Natural killer cell (primary cell): ENCODE measurements at regions not wholly inside any gene's neighbourhood (a gene's known extent, or its start where the extent isn't known, plus 50 kb on each side); places are given as distances from the start of the nearest gene placed in this dataset.

Experiments
- ATAC-seq, 3 donors: fragments of 150-1000 bp in 2 of 3; fragments of 200-7000 bp in 1 of 3; cut with Tn5 transposase; 1 replicate in 1 of 3; 2 replicates in 2 of 3; pipeline ENCODE4 v1.10.0; 2021; ENCODE audit warnings: mild to moderate bottlenecking in 2 of 3, moderate library complexity in 2 of 3
- DNase-seq, 2 donors: peaks; one replicate each; pipeline versions ENCODE4 v3.0.0 to v3.0.0-alpha.2; 2013 to 2021; ENCODE audit warnings: mixed read lengths in 1 of 2
- H3K27ac ChIP-seq: one replicate; pipeline ENCODE4 v1.5.1; 2013; ENCODE audit warnings: mild to moderate bottlenecking, low read length
- H3K27me3 ChIP-seq: one replicate; pipeline ENCODE4 v1.6.1; 2013; ENCODE audit warnings: low read length; ENCODE audit not compliant: control insufficient read depth, insufficient read depth
- H3K36me3 ChIP-seq: one replicate; pipeline ENCODE4 v1.6.1; 2013; ENCODE audit warnings: low read length; ENCODE audit not compliant: control insufficient read depth, insufficient read depth
- H3K4me1 ChIP-seq: one replicate; pipeline ENCODE4 v1.6.1; 2013; ENCODE audit warnings: low read length; ENCODE audit not compliant: control insufficient read depth, insufficient read depth
- H3K4me3 ChIP-seq: one replicate; pipeline ENCODE4 v1.5.1; 2013; ENCODE audit warnings: low read length
- H3K9me3 ChIP-seq: one replicate; pipeline ENCODE4 v1.6.1; 2013; ENCODE audit warnings: low read length; ENCODE audit not compliant: control insufficient read depth, insufficient read depth
- H3K27ac Mint-ChIP-seq, 2 donors: one replicate each; pipeline ENCODE4 v1.8.0; 2022; ENCODE audit warnings: mild to moderate bottlenecking in 2 of 2, mixed read lengths in 2 of 2, moderate library complexity in 1 of 2
- H3K27me3 Mint-ChIP-seq, 2 donors: one replicate each; pipeline ENCODE4 v1.8.0; 2022; ENCODE audit warnings: low read depth in 2 of 2, mixed read lengths in 2 of 2
- H3K36me3 Mint-ChIP-seq: one replicate; pipeline ENCODE4 v1.8.0; 2022; ENCODE audit warnings: mixed read lengths
- H3K4me1 Mint-ChIP-seq, 2 donors: one replicate each; pipeline ENCODE4 v1.8.0; 2022; ENCODE audit warnings: mixed read lengths in 2 of 2
- H3K4me3 Mint-ChIP-seq: one replicate; pipeline ENCODE4 v1.8.0; 2022; ENCODE audit warnings: mild to moderate bottlenecking, moderate library complexity, mixed read lengths
- H3K9me3 Mint-ChIP-seq, 2 donors: one replicate each; pipeline ENCODE4 v1.8.0; 2022; ENCODE audit warnings: mixed read lengths in 2 of 2
- WGBS: methylation state at CpG from one replicate; pipeline ENCODE4 v1.1.7; 2013; ENCODE audit warnings: missing lambda C conversion rate; ENCODE audit not compliant: insufficient coverage; 5-methylcytosine and 5-hydroxymethylcytosine counted together
- intact Hi-C: fragments of 100-400 bp; cut with micrococcal nuclease; formaldehyde crosslinking; loops from one replicate; pipeline ENCODE4 v1.14.2; 2022
- TF ChIP-seq, protein P1 (sequence below): fragments of 200-600 bp; IDR thresholded peaks from one replicate; pipeline ENCODE4 v1.8.0; 2022; ENCODE audit warnings: antibody characterized with exemption

- no peaks in the 10 kb centered on the region for H3K27me3 ChIP-seq
- H3K4me3 ChIP-seq: no peak overlapping the region
These were observed 262.3 kb downstream of the CNTN3 start for GRCh38 chr3:74352166-74352565.

GRCh38 chr3:74351213-74351612 lies 263.2 kb downstream of the CNTN3 start:
- Mint-ChIP-seq H3K27me3 (no peaks in the 10 kb centered on the region), H3K36me3 (no peaks in the 10 kb centered on the region), H3K4me3 (no peak overlapping the region), H3K27ac (no peak overlapping the region), H3K4me1 (no peaks in the 10 kb centered on the region), H3K9me3 (peaks cover 6 to 16% of the 10 kb centered on the region in 2 donors)
- H3K4me1 ChIP-seq: no peaks in the 10 kb centered on the region
- no peak overlapping the region for H3K4me3 ChIP-seq
- no peaks in the 10 kb centered on the region for H3K27me3 ChIP-seq
- intact Hi-C loops: no loop called here
- ATAC-seq (no peak), DNase-seq (no peak)
- no peak overlapping the region for H3K27ac ChIP-seq
- TF ChIP-seq, protein P1, sequence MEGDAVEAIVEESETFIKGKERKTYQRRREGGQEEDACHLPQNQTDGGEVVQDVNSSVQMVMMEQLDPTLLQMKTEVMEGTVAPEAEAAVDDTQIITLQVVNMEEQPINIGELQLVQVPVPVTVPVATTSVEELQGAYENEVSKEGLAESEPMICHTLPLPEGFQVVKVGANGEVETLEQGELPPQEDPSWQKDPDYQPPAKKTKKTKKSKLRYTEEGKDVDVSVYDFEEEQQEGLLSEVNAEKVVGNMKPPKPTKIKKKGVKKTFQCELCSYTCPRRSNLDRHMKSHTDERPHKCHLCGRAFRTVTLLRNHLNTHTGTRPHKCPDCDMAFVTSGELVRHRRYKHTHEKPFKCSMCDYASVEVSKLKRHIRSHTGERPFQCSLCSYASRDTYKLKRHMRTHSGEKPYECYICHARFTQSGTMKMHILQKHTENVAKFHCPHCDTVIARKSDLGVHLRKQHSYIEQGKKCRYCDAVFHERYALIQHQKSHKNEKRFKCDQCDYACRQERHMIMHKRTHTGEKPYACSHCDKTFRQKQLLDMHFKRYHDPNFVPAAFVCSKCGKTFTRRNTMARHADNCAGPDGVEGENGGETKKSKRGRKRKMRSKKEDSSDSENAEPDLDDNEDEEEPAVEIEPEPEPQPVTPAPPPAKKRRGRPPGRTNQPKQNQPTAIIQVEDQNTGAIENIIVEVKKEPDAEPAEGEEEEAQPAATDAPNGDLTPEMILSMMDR: no peak
- H3K9me3 ChIP-seq: peaks cover 3% of the 10 kb centered on the region
- no peaks in the 10 kb centered on the region for H3K36me3 ChIP-seq
- 78% methylated on average over 5 of the region's 5 CpGs for WGBS

More at GRCh38 chr3:74352166-74352565, 262.3 kb downstream of the CNTN3 start:
- Histone ChIP-seq H3K4me1 (no peaks in the 10 kb centered on the region), H3K9me3 (peaks cover 3% of the 10 kb centered on the region), H3K27ac (no peak overlapping the region), H3K36me3 (no peaks in the 10 kb centered on the region)
- Mint-ChIP-seq H3K27me3 (no peaks in the 10 kb centered on the region), H3K27ac (no peak overlapping the region), H3K9me3 (peaks cover 6 to 18% of the 10 kb centered on the region in 2 donors), H3K36me3 (no peaks in the 10 kb centered on the region), H3K4me1 (no peaks in the 10 kb centered on the region), H3K4me3 (no peak overlapping the region)
- TF ChIP-seq, protein P1: no peak
- 91% methylated on average over 1 of the region's 1 CpG for WGBS
- no peak for ATAC-seq
- intact Hi-C loops: no loop called here
- DNase-seq: no peak

DNA sequence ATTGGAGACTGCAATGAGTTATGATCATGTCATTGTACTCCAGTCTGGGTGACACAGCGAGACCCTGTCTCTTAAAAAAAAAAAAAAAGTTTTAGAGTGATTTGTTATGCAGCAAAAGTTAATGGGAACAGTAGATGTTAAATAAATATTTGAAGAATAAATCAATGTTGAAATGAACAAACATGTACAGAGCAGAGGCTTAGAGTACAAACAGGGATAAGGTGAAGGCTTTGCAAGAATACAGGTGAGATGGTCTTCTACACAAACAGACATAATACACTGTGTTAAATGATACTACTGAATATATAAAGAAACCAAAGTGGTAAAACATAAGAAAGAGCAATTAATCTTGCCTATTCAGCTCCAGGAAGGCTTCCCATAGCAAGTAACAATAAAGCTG lies 265.4 kb downstream of the CNTN3 start:
- H3K36me3 Mint-ChIP-seq: no peaks in the 10 kb centered on the region
- no peaks in the 10 kb centered on the region for H3K4me1 Mint-ChIP-seq
- WGBS: 68% methylated on average over 1 of the region's 1 CpG
- Histone ChIP-seq H3K27me3 (no peaks in the 10 kb centered on the region), H3K36me3 (no peaks in the 10 kb centered on the region), H3K4me3 (no peak overlapping the region), H3K27ac (no peak overlapping the region), H3K4me1 (no peaks in the 10 kb centered on the region), H3K9me3 (peaks cover 3% of the 10 kb centered on the region)
- no peak overlapping the region for H3K4me3 Mint-ChIP-seq
- no peak for ATAC-seq
- H3K9me3 Mint-ChIP-seq: peaks cover 6 to 10% of the 10 kb centered on the region in 2 donors
- TF ChIP-seq, protein P1: no peak
- H3K27ac Mint-ChIP-seq: no peak overlapping the region
- no peaks in the 10 kb centered on the region for H3K27me3 Mint-ChIP-seq
- DNase-seq: no peak
- intact Hi-C loops: no loop called here

GRCh38 chr3:74347563-74348268 lies 266.7 kb downstream of the CNTN3 start:
- WGBS: 43% methylated on average over 1 of the region's 2 CpGs
- Histone ChIP-seq H3K4me1 (no peaks in the 10 kb centered on the region), H3K4me3 (no peak overlapping the region), H3K27ac (no peak overlapping the region), H3K36me3 (no peaks in the 10 kb centered on the region), H3K9me3 (peaks cover 5% of the 10 kb centered on the region), H3K27me3 (no peaks in the 10 kb centered on the region)
- no peak for ATAC-seq
- H3K4me1 Mint-ChIP-seq: no peaks in the 10 kb centered on the region
- intact Hi-C loops: no loop called here
- peaks cover 6 to 8% of the 10 kb centered on the region in 2 donors for H3K9me3 Mint-ChIP-seq
- H3K4me3 Mint-ChIP-seq: no peak overlapping the region
- H3K27ac Mint-ChIP-seq: no peak overlapping the region
- no peaks in the 10 kb centered on the region for H3K36me3 Mint-ChIP-seq
- no peak for DNase-seq
- H3K27me3 Mint-ChIP-seq: no peaks in the 10 kb centered on the region
- TF ChIP-seq, protein P1: no peak
